ENCODE measurements at regions not wholly inside any gene's neighbourhood (a gene's known extent, or its start where the extent isn't known, plus 50 kb on each side); places are given as distances from the start of the nearest gene placed in this dataset.

GRCh38 chr2:156702541-156702940, 266.4 kb downstream of the GPD2 start:
- no peak overlapping the region for H3K4me3 ChIP-seq (ENCODE audit: severe bottlenecking)

GRCh38 chr2:156703642-156704041, 267.5 kb downstream of the GPD2 start:
- no peaks in the 10 kb centered on the region for H3K4me1 ChIP-seq (ENCODE audit: insufficient read depth, poor library complexity, severe bottlenecking)
- no peak overlapping the region for H3K27ac ChIP-seq (ENCODE audit: poor library complexity, severe bottlenecking)
- H3K4me3 ChIP-seq (ENCODE audit: severe bottlenecking): no peak overlapping the region
- ATAC-seq (ENCODE audit: low read depth): no peak
- no peaks in the 10 kb centered on the region for H3K36me3 ChIP-seq (ENCODE audit: low read depth)
- peaks cover 2% of the 10 kb centered on the region for H3K9me3 ChIP-seq (ENCODE audit: severe bottlenecking)
- no peak for DNase-seq (ENCODE audit: low spot score)
- TF ChIP-seq, protein P1, sequence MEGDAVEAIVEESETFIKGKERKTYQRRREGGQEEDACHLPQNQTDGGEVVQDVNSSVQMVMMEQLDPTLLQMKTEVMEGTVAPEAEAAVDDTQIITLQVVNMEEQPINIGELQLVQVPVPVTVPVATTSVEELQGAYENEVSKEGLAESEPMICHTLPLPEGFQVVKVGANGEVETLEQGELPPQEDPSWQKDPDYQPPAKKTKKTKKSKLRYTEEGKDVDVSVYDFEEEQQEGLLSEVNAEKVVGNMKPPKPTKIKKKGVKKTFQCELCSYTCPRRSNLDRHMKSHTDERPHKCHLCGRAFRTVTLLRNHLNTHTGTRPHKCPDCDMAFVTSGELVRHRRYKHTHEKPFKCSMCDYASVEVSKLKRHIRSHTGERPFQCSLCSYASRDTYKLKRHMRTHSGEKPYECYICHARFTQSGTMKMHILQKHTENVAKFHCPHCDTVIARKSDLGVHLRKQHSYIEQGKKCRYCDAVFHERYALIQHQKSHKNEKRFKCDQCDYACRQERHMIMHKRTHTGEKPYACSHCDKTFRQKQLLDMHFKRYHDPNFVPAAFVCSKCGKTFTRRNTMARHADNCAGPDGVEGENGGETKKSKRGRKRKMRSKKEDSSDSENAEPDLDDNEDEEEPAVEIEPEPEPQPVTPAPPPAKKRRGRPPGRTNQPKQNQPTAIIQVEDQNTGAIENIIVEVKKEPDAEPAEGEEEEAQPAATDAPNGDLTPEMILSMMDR (IDR thresholded peaks at IDR 0.05; ENCODE audit: poor library complexity, severe bottlenecking): no peak
- no peaks in the 10 kb centered on the region for H3K27me3 ChIP-seq (ENCODE audit: insufficient read depth, poor library complexity, severe bottlenecking)

More at GRCh38 chr2:156702541-156702940, 266.4 kb downstream of the GPD2 start:
- H3K4me1 ChIP-seq (ENCODE audit: insufficient read depth, poor library complexity, severe bottlenecking): no peaks in the 10 kb centered on the region
- peaks cover 2% of the 10 kb centered on the region for H3K9me3 ChIP-seq (ENCODE audit: severe bottlenecking)
- H3K36me3 ChIP-seq (ENCODE audit: low read depth): no peaks in the 10 kb centered on the region
- TF ChIP-seq, protein P1 (IDR thresholded peaks at IDR 0.05; ENCODE audit: poor library complexity, severe bottlenecking): no peak
- DNase-seq (ENCODE audit: low spot score) (no peak), ATAC-seq (ENCODE audit: low read depth) (no peak)
- no peaks in the 10 kb centered on the region for H3K27me3 ChIP-seq (ENCODE audit: insufficient read depth, poor library complexity, severe bottlenecking)
- no peak overlapping the region for H3K27ac ChIP-seq (ENCODE audit: poor library complexity, severe bottlenecking)

GRCh38 chr2:156704132-156704531, 268.0 kb downstream of the GPD2 start:
- H3K4me3 ChIP-seq (ENCODE audit: severe bottlenecking): no peak overlapping the region
- no peak for ATAC-seq (ENCODE audit: low read depth)
- no peaks in the 10 kb centered on the region for H3K27me3 ChIP-seq (ENCODE audit: insufficient read depth, poor library complexity, severe bottlenecking)
- no peaks in the 10 kb centered on the region for H3K36me3 ChIP-seq (ENCODE audit: low read depth)
- no peak overlapping the region for H3K27ac ChIP-seq (ENCODE audit: poor library complexity, severe bottlenecking)
- no peak for DNase-seq (ENCODE audit: low spot score)
- TF ChIP-seq, protein P1 (IDR thresholded peaks at IDR 0.05; ENCODE audit: poor library complexity, severe bottlenecking): no peak
- peaks cover 2% of the 10 kb centered on the region for H3K9me3 ChIP-seq (ENCODE audit: severe bottlenecking)
- no peaks in the 10 kb centered on the region for H3K4me1 ChIP-seq (ENCODE audit: insufficient read depth, poor library complexity, severe bottlenecking)

DNA sequence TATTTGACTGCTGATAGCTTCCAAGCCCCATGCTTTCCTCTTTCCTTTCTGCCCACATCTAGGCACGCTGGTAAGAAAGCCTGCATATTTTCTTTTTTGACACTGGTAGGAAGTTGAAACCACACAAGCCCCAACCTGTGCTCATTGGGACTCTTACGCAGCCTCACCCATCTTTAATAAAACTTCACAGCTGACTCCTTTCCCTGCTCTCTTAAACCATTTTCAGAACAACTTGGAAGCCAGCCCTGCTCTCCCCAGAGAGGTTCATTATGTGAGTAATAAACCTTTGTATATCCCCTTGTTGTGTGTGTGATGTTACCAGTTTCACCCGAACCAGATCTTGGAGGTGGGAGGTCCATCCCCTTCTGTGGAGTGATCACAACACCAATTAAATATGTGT, 268.4 kb downstream of the GPD2 start:
- no peak overlapping the region for H3K27ac ChIP-seq (ENCODE audit: poor library complexity, severe bottlenecking)
- no peaks in the 10 kb centered on the region for H3K27me3 ChIP-seq (ENCODE audit: insufficient read depth, poor library complexity, severe bottlenecking)
- TF ChIP-seq, protein P1 (IDR thresholded peaks at IDR 0.05; ENCODE audit: poor library complexity, severe bottlenecking): no peak
- no peaks in the 10 kb centered on the region for H3K4me1 ChIP-seq (ENCODE audit: insufficient read depth, poor library complexity, severe bottlenecking)
- no peak for DNase-seq (ENCODE audit: low spot score)
- H3K36me3 ChIP-seq (ENCODE audit: low read depth): no peaks in the 10 kb centered on the region
- H3K4me3 ChIP-seq (ENCODE audit: severe bottlenecking): no peak overlapping the region
- H3K9me3 ChIP-seq (ENCODE audit: severe bottlenecking): peaks cover 2% of the 10 kb centered on the region
- ATAC-seq (ENCODE audit: low read depth): no peak

DNA sequence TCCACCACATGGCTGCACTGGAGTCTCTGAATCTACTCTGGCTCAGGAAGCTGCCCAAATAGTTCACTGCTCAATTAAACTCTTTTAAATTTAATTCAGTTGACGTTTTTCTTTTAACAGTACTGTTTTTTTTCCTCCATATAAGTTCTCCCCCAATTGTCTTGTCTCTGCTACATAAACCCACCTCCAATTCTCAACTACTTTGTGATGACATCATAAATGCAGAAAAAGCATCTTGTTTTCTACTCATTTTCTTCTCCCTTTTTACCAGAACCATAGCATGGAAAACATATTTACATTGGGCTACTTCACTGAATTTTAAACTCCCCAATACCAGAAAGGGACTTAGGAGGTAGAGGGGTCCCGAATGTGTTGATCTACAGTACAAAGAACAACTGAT, 270.4 kb downstream of the GPD2 start:
- H3K27ac ChIP-seq (ENCODE audit: poor library complexity, severe bottlenecking): no peak overlapping the region
- no peak overlapping the region for H3K4me3 ChIP-seq (ENCODE audit: severe bottlenecking)
- H3K4me1 ChIP-seq (ENCODE audit: insufficient read depth, poor library complexity, severe bottlenecking): no peaks in the 10 kb centered on the region
- no peaks in the 10 kb centered on the region for H3K36me3 ChIP-seq (ENCODE audit: low read depth)
- no peak for ATAC-seq (ENCODE audit: low read depth)
- no peaks in the 10 kb centered on the region for H3K27me3 ChIP-seq (ENCODE audit: insufficient read depth, poor library complexity, severe bottlenecking)
- TF ChIP-seq, protein P1 (IDR thresholded peaks at IDR 0.05; ENCODE audit: poor library complexity, severe bottlenecking): no peak
- DNase-seq (ENCODE audit: low spot score): no peak
- peaks cover 2% of the 10 kb centered on the region for H3K9me3 ChIP-seq (ENCODE audit: severe bottlenecking)
